Calu3 (cell line): ENCODE measurements at regions not wholly inside any gene's neighbourhood (a gene's known extent, or its start where the extent isn't known, plus 50 kb on each side); places are given as distances from the start of the nearest gene placed in this dataset.

Experiments
- BruUV-seq: library from RNA; stranded (reverse); fragments of 400-500 nt; replicated peaks from 2 replicates; lab custom pipeline; 2021; lab: Mats Ljungman, UMichigan
- CTCF ChIA-PET: fragments of 300-600 bp; sonication (Branson Sonifier 250); formaldehyde crosslinking; loops from one replicate; lab custom pipeline; 2022; ENCODE audit warnings: antibody characterized with exemption; lab: Charles Lee
- DNase-seq: peaks from one replicate; pipeline ENCODE4 v3.0.0; 2022
- H3K27ac Mint-ChIP-seq: one replicate; pipeline ENCODE4 v1.8.0; 2022; ENCODE audit warnings: mixed read lengths; ENCODE audit not compliant: unreplicated experiment
- H3K27me3 Mint-ChIP-seq: one replicate; pipeline ENCODE4 v1.8.0; 2022; ENCODE audit warnings: mixed read lengths; ENCODE audit not compliant: unreplicated experiment
- H3K36me3 Mint-ChIP-seq: one replicate; pipeline ENCODE4 v1.8.0; 2022; ENCODE audit warnings: mild to moderate bottlenecking, moderate library complexity, mixed read lengths; ENCODE audit not compliant: insufficient read depth, unreplicated experiment
- H3K4me1 Mint-ChIP-seq: one replicate; pipeline ENCODE4 v1.8.0; 2022; ENCODE audit warnings: mild to moderate bottlenecking, low read depth, mixed read lengths; ENCODE audit not compliant: unreplicated experiment
- H3K4me3 Mint-ChIP-seq: one replicate; pipeline ENCODE4 v1.8.0; 2022; ENCODE audit warnings: mild to moderate bottlenecking, low read depth, moderate library complexity, mixed read lengths; ENCODE audit not compliant: unreplicated experiment
- H3K9me3 Mint-ChIP-seq: one replicate; pipeline ENCODE4 v1.8.0; 2022; ENCODE audit warnings: low read depth, mixed read lengths; ENCODE audit not compliant: unreplicated experiment
- intact Hi-C: fragments of 100-400 bp; cut with micrococcal nuclease; formaldehyde crosslinking; loops from one replicate; pipeline ENCODE4 v1.10.0; 2022; ENCODE audit not compliant: unreplicated experiment
- TF ChIP-seq, protein P1 (sequence below): fragments of 200-600 bp; IDR thresholded peaks from one replicate; pipeline ENCODE4 v1.8.0; 2022; ENCODE audit warnings: antibody characterized with exemption; ENCODE audit not compliant: unreplicated experiment

DNA sequence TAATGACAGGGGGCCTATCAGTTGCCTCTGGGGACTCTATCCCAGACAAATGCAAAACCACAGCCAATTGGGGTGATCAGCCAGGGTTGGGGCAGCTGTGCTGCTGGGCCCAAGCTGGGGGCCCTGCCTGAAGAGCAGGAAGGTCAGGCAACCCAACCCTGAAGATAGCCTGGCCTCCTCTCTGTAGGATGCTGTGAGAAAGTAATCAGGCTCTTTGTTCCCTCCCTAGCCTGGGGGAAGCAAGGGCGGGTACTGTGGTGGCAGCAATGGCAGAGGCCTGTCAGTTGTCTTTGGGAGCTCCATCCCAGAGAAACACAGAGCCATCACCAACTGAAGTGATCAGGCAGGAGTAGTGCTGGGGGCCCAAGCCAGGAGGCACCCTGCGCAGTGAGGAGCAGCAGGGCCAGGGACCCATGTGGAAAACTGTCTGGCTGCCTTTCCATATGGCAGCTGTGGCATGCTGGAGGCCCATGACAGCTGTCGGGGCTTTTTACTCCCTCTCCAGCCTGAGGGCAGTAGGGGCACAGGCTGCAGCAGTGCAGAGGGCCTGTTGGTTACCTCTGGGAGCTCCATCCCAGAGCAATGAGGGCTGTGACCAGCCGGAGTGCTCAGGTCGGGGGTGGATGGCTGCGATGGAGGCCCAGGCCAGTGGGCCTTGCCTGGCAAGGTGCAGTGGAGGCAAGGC lies 73.6 kb upstream of the ATP12A start:
- DNase-seq, result no peak
- TF ChIP-seq, protein P1, sequence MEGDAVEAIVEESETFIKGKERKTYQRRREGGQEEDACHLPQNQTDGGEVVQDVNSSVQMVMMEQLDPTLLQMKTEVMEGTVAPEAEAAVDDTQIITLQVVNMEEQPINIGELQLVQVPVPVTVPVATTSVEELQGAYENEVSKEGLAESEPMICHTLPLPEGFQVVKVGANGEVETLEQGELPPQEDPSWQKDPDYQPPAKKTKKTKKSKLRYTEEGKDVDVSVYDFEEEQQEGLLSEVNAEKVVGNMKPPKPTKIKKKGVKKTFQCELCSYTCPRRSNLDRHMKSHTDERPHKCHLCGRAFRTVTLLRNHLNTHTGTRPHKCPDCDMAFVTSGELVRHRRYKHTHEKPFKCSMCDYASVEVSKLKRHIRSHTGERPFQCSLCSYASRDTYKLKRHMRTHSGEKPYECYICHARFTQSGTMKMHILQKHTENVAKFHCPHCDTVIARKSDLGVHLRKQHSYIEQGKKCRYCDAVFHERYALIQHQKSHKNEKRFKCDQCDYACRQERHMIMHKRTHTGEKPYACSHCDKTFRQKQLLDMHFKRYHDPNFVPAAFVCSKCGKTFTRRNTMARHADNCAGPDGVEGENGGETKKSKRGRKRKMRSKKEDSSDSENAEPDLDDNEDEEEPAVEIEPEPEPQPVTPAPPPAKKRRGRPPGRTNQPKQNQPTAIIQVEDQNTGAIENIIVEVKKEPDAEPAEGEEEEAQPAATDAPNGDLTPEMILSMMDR, result no peak
- Mint-ChIP-seq H3K9me3 (no peaks in the 10 kb centered on the region), H3K4me1 (no peaks in the 10 kb centered on the region), H3K36me3 (no peaks in the 10 kb centered on the region), H3K27me3 (peaks cover 21% of the 10 kb centered on the region), H3K4me3 (no peak overlapping the region), H3K27ac (no peak overlapping the region)
- no TSS peak for BruUV-seq
- CTCF ChIA-PET, result interaction anchor here (0.8 to 1.6 kb wide), 8 partner anchors 24 to 362 kb away, joined by 3 to 10 read pairs (median 4); no protein-coding TSS in a partner anchor
- intact Hi-C loops, result no loop called here

DNA sequence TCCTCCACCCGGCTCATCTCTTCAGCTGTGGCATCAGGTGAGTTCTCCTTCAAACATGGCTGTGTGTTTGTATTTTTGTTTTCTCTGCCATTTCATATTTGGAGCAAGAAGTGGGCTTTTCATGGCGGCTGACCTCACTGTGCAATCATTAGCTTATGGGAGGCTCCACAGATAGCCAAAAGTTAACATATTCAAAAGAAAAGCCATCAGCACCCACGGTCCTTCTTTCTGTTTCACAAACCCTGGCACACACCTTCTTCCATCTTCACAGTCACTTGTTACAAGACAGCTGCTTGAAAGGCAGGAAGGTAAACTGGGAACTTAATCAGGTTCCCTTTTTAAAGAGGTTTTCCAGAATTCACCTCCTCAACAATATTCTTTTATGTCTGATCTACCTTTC lies 69.3 kb upstream of the ATP12A start:
- Mint-ChIP-seq H3K4me1 (no peaks in the 10 kb centered on the region), H3K27me3 (no peaks in the 10 kb centered on the region), H3K36me3 (no peaks in the 10 kb centered on the region), H3K9me3 (no peaks in the 10 kb centered on the region), H3K27ac (no peak overlapping the region), H3K4me3 (no peak overlapping the region)
- CTCF ChIA-PET, result no interaction called here
- TF ChIP-seq, protein P1, result no peak
- intact Hi-C loops, result no loop called here
- no peak for DNase-seq
- BruUV-seq, result no TSS peak

DNA sequence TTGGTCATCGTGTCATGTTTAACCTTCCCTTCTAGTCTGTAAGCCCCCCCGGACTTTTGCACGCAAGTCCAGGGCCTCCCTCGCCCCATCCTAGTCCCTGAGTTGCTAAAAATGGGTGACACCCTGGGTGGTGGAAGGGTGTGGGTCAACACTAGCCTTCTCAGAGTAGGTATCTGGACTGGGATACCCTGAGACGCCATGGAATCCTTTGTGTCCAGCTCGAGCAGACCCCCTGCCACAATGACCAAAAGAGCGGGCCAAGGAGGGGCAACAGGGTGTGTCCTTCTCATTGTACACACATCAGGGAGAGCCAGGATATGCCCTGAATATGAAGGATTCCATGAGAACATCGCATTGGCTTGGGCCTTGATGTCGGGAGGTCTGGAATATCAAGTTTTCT lies 67.5 kb upstream of the ATP12A start:
- TF ChIP-seq, protein P1, result no peak
- CTCF ChIA-PET, result no interaction called here

DNA sequence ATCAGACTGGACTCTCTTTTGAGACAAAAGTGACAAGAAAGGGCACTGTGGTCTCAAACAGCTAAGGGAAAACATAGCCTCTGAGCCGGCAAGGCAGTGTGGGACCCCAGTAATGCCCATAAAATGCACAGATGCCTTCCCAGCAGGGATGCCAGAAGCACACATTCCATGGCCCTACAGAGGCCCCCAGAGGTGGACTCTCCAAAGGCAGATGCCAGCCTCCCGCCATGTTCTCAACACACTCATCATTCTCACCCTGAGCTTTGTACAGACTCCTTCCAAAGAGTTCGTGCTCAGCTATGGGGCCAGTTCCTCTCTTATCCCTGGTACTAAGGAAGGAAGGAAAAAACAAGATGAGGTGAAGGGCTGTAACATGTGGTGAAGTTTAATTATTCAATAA lies 67.1 kb upstream of the ATP12A start:
- Mint-ChIP-seq H3K36me3 (no peaks in the 10 kb centered on the region), H3K9me3 (no peaks in the 10 kb centered on the region), H3K27me3 (no peaks in the 10 kb centered on the region), H3K4me3 (no peak overlapping the region), H3K4me1 (peaks cover 5% of the 10 kb centered on the region), H3K27ac (no peak overlapping the region)
- no TSS peak for BruUV-seq
- no peak for DNase-seq
- TF ChIP-seq, protein P1, result no peak
- intact Hi-C loops, result no loop called here
- CTCF ChIA-PET, result no interaction called here

More for the DNA sequence above, 67.5 kb upstream of the ATP12A start:
- Mint-ChIP-seq H3K9me3 (no peaks in the 10 kb centered on the region), H3K27ac (no peak overlapping the region), H3K36me3 (no peaks in the 10 kb centered on the region), H3K4me3 (no peak overlapping the region), H3K4me1 (peaks cover 1% of the 10 kb centered on the region), H3K27me3 (no peaks in the 10 kb centered on the region)
- DNase-seq, result no peak
- intact Hi-C loops, result no loop called here
- no TSS peak for BruUV-seq
